ENCODE measurements at regions not wholly inside any gene's neighbourhood (a gene's known extent, or its start where the extent isn't known, plus 50 kb on each side); places are given as distances from the start of the nearest gene placed in this dataset.
"Not testable (repeated sequence)": the region's sequence is repeated elsewhere in the genome, so short reads cannot be mapped to it uniquely, and the experiment has no call there.

- no peak for ATAC-seq (ENCODE audit: low read depth)
- H3K4me1 Mint-ChIP-seq, result no peaks in the 10 kb centered on the region
- DNase-seq (ENCODE audit: low spot score in 2 of 2), result no peak
- H3K9me3 Mint-ChIP-seq, result no peaks in the 10 kb centered on the region
- no peaks in the 10 kb centered on the region for H3K27me3 Mint-ChIP-seq
- H3K4me3 Mint-ChIP-seq, result no peak overlapping the region
- no peak overlapping the region for H3K27ac Mint-ChIP-seq
- H3K36me3 Mint-ChIP-seq, result no peaks in the 10 kb centered on the region
Measured at GRCh38 chr11:38756537-38756936, 2158.5 kb upstream of the RAG2 start.

DNA sequence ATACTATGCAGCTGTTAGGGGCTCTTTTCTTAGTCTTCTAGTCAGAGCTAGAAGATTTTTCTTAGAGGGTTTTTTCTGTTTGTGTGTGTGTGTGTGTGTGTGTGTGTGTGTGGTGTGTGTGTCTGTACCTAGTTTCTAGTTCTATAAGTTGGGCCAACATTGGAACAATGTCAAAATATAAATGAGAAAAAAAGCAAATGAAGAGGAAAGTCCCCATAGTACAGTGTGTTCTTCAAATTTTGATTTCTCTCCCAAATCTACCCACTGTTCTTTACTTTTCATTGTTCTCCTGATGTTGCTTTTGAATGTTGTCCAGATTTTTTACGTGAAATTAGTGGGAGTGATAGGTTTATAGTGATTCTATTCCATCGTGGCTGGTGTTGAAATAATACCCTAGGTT, 2153.4 kb upstream of the RAG2 start:
- Mint-ChIP-seq H3K4me3 (no peak overlapping the region), H3K27ac (no peak overlapping the region), H3K9me3 (no peaks in the 10 kb centered on the region), H3K36me3 (no peaks in the 10 kb centered on the region), H3K4me1 (no peaks in the 10 kb centered on the region), H3K27me3 (no peaks in the 10 kb centered on the region)
- no peak for DNase-seq (ENCODE audit: low spot score in 2 of 2)
- no peak for ATAC-seq (ENCODE audit: low read depth)

- DNase-seq (ENCODE audit: low spot score in 2 of 2); H3K36me3 Mint-ChIP-seq; H3K27ac Mint-ChIP-seq; H3K9me3 Mint-ChIP-seq; H3K4me1 Mint-ChIP-seq; H3K27me3 Mint-ChIP-seq; H3K4me3 Mint-ChIP-seq; ATAC-seq (ENCODE audit: low read depth): not testable (repeated sequence)
Measured at GRCh38 chr11:38746516-38746915, 2148.5 kb upstream of the RAG2 start.

- DNase-seq (ENCODE audit: low spot score in 2 of 2) (no peak), ATAC-seq (ENCODE audit: low read depth) (no peak)
- no peaks in the 10 kb centered on the region for H3K4me1 Mint-ChIP-seq
- H3K27me3 Mint-ChIP-seq, result no peaks in the 10 kb centered on the region
- H3K27ac Mint-ChIP-seq, result no peak overlapping the region
- peaks cover 8% of the 10 kb centered on the region for H3K9me3 Mint-ChIP-seq
- H3K36me3 Mint-ChIP-seq, result no peaks in the 10 kb centered on the region
- no peak overlapping the region for H3K4me3 Mint-ChIP-seq
Measured at GRCh38 chr11:38723361-38723760, 2125.3 kb upstream of the RAG2 start.

- DNase-seq (ENCODE audit: low spot score in 2 of 2) (no peak), ATAC-seq (ENCODE audit: low read depth) (no peak)
- Mint-ChIP-seq H3K27ac (no peak overlapping the region), H3K4me1 (no peaks in the 10 kb centered on the region), H3K36me3 (no peaks in the 10 kb centered on the region), H3K27me3 (no peaks in the 10 kb centered on the region), H3K9me3 (peaks cover 8% of the 10 kb centered on the region), H3K4me3 (no peak overlapping the region)
Measured at GRCh38 chr11:38721586-38722315, 2123.7 kb upstream of the RAG2 start.

DNA sequence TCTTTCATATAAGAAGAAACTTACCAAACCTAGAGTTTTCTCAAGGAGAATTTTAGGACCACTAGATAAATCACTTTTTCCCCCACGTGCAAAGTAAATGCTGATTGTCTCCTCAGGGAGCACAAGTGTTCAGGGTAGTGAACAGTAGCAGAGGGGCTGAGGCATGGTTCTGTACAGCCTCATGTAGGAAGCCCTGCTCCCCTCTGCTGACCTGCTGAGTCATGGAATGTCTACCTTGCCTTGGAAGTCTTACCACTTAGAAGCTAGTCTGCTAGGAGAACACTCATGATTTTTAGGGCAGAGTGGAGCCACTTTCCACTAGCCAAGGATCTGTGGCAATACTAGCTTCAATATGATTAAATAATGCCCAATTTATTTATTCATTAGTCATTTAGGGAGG, 2120.6 kb upstream of the RAG2 start:
- Mint-ChIP-seq H3K36me3 (no peaks in the 10 kb centered on the region), H3K27ac (no peak overlapping the region), H3K27me3 (no peaks in the 10 kb centered on the region), H3K4me3 (no peak overlapping the region), H3K9me3 (peaks cover 5% of the 10 kb centered on the region), H3K4me1 (no peaks in the 10 kb centered on the region)
- ATAC-seq (ENCODE audit: low read depth) (no peak), DNase-seq (ENCODE audit: low spot score in 2 of 2) (no peak)

- Mint-ChIP-seq H3K27me3 (no peaks in the 10 kb centered on the region), H3K27ac (no peak overlapping the region), H3K4me1 (no peaks in the 10 kb centered on the region), H3K4me3 (no peak overlapping the region), H3K9me3 (peaks cover 4% of the 10 kb centered on the region), H3K36me3 (no peaks in the 10 kb centered on the region)
- DNase-seq (ENCODE audit: low spot score in 2 of 2), result no peak
- no peak for ATAC-seq (ENCODE audit: low read depth)
Measured at GRCh38 chr11:38718049-38718448, 2120.0 kb upstream of the RAG2 start.

DNA sequence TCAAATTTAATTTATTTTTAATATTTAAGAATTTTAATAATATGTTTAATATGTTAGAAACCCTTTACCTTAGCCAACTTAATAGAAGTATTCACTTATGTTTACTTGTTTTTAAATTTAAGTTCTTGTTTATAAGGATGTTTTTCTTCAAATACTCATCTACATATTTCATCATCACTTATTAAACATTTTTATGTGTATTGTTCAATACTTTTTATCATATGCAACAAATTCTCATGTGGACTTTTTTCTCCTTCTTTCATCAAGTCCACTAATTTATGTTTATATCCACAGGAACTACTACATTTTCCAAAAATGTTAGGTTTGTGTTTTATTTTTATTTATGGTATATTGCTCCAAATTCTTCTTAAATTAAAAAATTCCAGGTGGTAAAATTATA, 2113.1 kb upstream of the RAG2 start:
- H3K4me3 Mint-ChIP-seq, result no peak overlapping the region
- H3K4me1 Mint-ChIP-seq, result no peaks in the 10 kb centered on the region
- no peak for ATAC-seq (ENCODE audit: low read depth)
- no peak overlapping the region for H3K27ac Mint-ChIP-seq
- DNase-seq (ENCODE audit: low spot score in 2 of 2), result no peak
- H3K9me3 Mint-ChIP-seq, result peaks cover 2% of the 10 kb centered on the region
- H3K36me3 Mint-ChIP-seq, result no peaks in the 10 kb centered on the region
- H3K27me3 Mint-ChIP-seq, result no peaks in the 10 kb centered on the region

DNA sequence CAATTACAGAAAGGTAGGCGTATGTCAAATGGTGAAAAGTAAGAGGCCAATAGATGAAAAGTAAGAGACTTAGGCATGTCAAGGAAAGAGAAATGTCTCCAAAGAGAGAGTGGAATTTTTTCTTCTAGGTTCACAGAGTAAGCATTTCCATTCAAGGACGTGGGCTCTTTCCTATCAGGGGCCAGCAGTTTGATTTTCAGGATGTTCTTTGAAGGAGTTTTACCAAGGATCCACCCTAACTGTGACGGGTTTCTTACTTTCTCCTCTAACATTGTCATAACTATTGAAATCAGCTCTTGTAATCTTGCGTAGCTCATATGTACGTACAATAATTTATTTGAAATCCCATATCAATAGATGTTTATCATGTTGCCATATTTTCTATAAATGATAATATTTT, 2112.2 kb upstream of the RAG2 start:
- Mint-ChIP-seq H3K4me3 (no peak overlapping the region), H3K27ac (no peak overlapping the region), H3K4me1 (no peaks in the 10 kb centered on the region), H3K9me3 (peaks cover 2% of the 10 kb centered on the region), H3K27me3 (no peaks in the 10 kb centered on the region), H3K36me3 (no peaks in the 10 kb centered on the region)
- DNase-seq (ENCODE audit: low spot score in 2 of 2), result no peak
- no peak for ATAC-seq (ENCODE audit: low read depth)

GRCh38 chr11:38700111-38700510, 2102.1 kb upstream of the RAG2 start:
- Mint-ChIP-seq H3K4me3 (no peak overlapping the region), H3K36me3 (no peaks in the 10 kb centered on the region), H3K27ac (no peak overlapping the region), H3K4me1 (no peaks in the 10 kb centered on the region), H3K27me3 (no peaks in the 10 kb centered on the region), H3K9me3 (peaks cover 8% of the 10 kb centered on the region)
- DNase-seq (ENCODE audit: low spot score in 2 of 2) (no peak), ATAC-seq (ENCODE audit: low read depth) (no peak)

- Mint-ChIP-seq H3K9me3 (peaks cover 7% of the 10 kb centered on the region), H3K27me3 (no peaks in the 10 kb centered on the region), H3K4me1 (no peaks in the 10 kb centered on the region), H3K36me3 (no peaks in the 10 kb centered on the region), H3K27ac (no peak overlapping the region), H3K4me3 (no peak overlapping the region)
- no peak for DNase-seq (ENCODE audit: low spot score in 2 of 2)
- no peak for ATAC-seq (ENCODE audit: low read depth)
Measured at GRCh38 chr11:38693306-38693705, 2095.3 kb upstream of the RAG2 start.

DNA sequence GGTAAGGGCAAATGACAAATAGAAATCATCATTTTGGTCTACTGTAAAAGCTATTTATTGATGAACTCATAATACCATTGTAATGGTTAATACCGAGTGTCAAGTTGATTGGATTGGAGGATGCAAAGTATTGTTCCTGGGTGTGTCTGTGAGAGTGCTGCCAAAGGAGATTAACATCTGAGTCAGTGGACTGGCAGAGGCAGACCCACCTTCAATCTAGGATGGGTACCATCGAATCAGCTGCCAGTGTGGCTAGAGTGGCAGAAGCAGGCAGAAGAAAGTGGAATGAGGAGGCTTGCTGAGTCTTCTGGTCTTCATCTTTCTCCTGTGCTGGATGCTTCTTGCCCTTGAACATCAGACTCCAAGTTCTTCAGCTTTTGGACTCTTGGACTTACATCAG, 2092.2 kb upstream of the RAG2 start:
- not testable (repeated sequence) for ATAC-seq (ENCODE audit: low read depth); H3K27ac Mint-ChIP-seq; H3K4me3 Mint-ChIP-seq; H3K4me1 Mint-ChIP-seq; DNase-seq (ENCODE audit: low spot score in 2 of 2); H3K9me3 Mint-ChIP-seq; H3K36me3 Mint-ChIP-seq; H3K27me3 Mint-ChIP-seq

DNA sequence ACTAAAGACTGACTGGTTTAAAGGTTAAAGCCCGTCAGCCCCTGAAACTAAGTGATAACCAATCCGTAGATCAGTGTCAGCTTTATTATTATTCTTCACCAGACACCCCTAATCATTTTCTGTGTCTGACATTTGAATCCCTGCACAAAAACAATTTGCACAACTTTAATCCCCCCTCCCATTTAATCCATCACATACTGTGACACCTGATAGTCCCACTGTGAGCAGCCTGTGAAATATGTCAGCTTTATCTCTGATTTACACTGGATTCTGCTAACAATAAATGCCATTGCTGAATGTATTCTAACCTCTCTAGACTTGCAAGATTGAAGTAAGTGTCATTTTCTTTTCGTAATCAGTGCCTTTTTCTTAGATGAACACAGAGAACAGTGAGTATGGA, 2089.0 kb upstream of the RAG2 start:
- no peak for DNase-seq (ENCODE audit: low spot score in 2 of 2)
- Mint-ChIP-seq H3K4me1 (no peaks in the 10 kb centered on the region), H3K27ac (no peak overlapping the region), H3K9me3 (peaks cover 3% of the 10 kb centered on the region), H3K4me3 (no peak overlapping the region), H3K36me3 (no peaks in the 10 kb centered on the region), H3K27me3 (no peaks in the 10 kb centered on the region)
- ATAC-seq (ENCODE audit: low read depth), result no peak

- H3K36me3 Mint-ChIP-seq, result no peaks in the 10 kb centered on the region
Measured at GRCh38 chr11:38683484-38683883, 2085.4 kb upstream of the RAG2 start.

DNA sequence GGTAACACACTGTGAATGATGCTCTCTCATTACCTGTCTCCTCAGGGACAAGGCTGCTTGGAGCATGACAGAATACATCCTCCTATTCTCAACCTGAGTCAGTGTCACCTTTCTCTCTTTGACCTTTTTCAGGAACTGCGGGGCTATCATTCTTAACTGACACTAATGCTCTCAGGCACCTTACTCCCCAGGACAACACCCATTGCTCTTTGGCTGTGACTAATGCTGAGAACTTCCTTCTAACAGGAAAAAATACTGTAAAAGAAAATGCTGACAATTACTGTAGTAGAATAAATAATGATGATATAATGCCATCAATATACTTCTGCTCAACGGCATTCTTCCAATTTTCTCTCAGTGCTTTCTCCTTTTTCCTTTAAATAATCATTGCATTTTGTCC, 2082.7 kb upstream of the RAG2 start:
- Mint-ChIP-seq H3K9me3 (peaks cover 5% of the 10 kb centered on the region), H3K4me3 (no peak overlapping the region), H3K4me1 (no peaks in the 10 kb centered on the region), H3K36me3 (no peaks in the 10 kb centered on the region), H3K27ac (no peak overlapping the region), H3K27me3 (no peaks in the 10 kb centered on the region)
- DNase-seq (ENCODE audit: low spot score in 2 of 2), result no peak
- ATAC-seq (ENCODE audit: low read depth), result no peak

More at GRCh38 chr11:38683484-38683883, 2085.4 kb upstream of the RAG2 start:
- Mint-ChIP-seq H3K4me1 (no peaks in the 10 kb centered on the region), H3K4me3 (no peak overlapping the region), H3K9me3 (no peaks in the 10 kb centered on the region), H3K27me3 (no peaks in the 10 kb centered on the region), H3K27ac (no peak overlapping the region)
- DNase-seq (ENCODE audit: low spot score in 2 of 2), result no peak
- no peak for ATAC-seq (ENCODE audit: low read depth)

All from memory B cell (primary cell).